Astrocyte (in vitro differentiated cells and primary cell): ENCODE measurements at regions not wholly inside any gene's neighbourhood (a gene's known extent, or its start where the extent isn't known, plus 50 kb on each side); places are given as distances from the start of the nearest gene placed in this dataset.

Source experiments
- DNase-seq: peaks from one replicate; pipeline ENCODE4 v3.0.0-alpha.2; 2010; ENCODE audit warnings: low read depth
- FAIRE-seq: peaks from 2 replicates; lab custom pipeline; 2011; peaks lifted over from hg19 to GRCh38; lab: Jason Lieb, UNC
- H2AFZ ChIP-seq: 2 replicates; pipeline ENCODE4 v1.6.0; 2012; ENCODE audit warnings: low read depth, low read length, inconsistent platforms
- H3K27ac ChIP-seq: 2 replicates; pipeline ENCODE4 v1.5.1; 2011; ENCODE audit warnings: low read depth, low read length, inconsistent platforms
- H3K27me3 ChIP-seq: 2 replicates; pipeline ENCODE4 v1.6.0; 2011; ENCODE audit warnings: low read length, inconsistent platforms; ENCODE audit not compliant: insufficient read depth
- H3K36me3 ChIP-seq: 2 replicates; pipeline ENCODE4 v1.5.1; 2011; ENCODE audit warnings: low read length, inconsistent platforms; ENCODE audit not compliant: insufficient read depth
- H3K4me1 ChIP-seq: 2 replicates; pipeline ENCODE4 v1.5.1; 2011; ENCODE audit warnings: low read length, inconsistent platforms; ENCODE audit not compliant: insufficient read depth
- H3K4me2 ChIP-seq: 2 replicates; pipeline ENCODE4 v1.6.0; 2012; ENCODE audit warnings: low read length, inconsistent platforms
- H3K4me3 ChIP-seq: 2 replicates; pipeline ENCODE4 v1.5.1; 2011; ENCODE audit warnings: low read depth, mild to moderate bottlenecking, low read length, inconsistent platforms; ENCODE audit not compliant: insufficient read depth
- H3K79me2 ChIP-seq: 2 replicates; pipeline ENCODE4 v1.6.0; 2012; ENCODE audit warnings: mild to moderate bottlenecking, low read length, inconsistent platforms; ENCODE audit not compliant: insufficient read depth
- H3K9ac ChIP-seq: 2 replicates; pipeline ENCODE4 v1.6.0; 2012; ENCODE audit warnings: mild to moderate bottlenecking, low read length, inconsistent platforms
- H3K9me3 ChIP-seq: 2 replicates; pipeline ENCODE4 v1.5.1; 2012; ENCODE audit warnings: low read depth, mild to moderate bottlenecking, low read length, inconsistent platforms; ENCODE audit not compliant: insufficient read depth
- H4K20me1 ChIP-seq: 2 replicates; pipeline ENCODE4 v1.6.0; 2012; ENCODE audit warnings: low read length, inconsistent platforms; ENCODE audit not compliant: insufficient read depth
- H3K27ac Mint-ChIP-seq: one replicate; pipeline ENCODE4 v1.8.0; 2021; ENCODE audit warnings: mild to moderate bottlenecking, mixed read lengths; ENCODE audit not compliant: unreplicated experiment
- H3K27me3 Mint-ChIP-seq: one replicate; pipeline ENCODE4 v1.8.0; 2021; ENCODE audit warnings: low read depth, mixed read lengths; ENCODE audit not compliant: unreplicated experiment
- H3K36me3 Mint-ChIP-seq: one replicate; pipeline ENCODE4 v1.8.0; 2021; ENCODE audit warnings: low read depth, mixed read lengths; ENCODE audit not compliant: unreplicated experiment
- H3K4me1 Mint-ChIP-seq: one replicate; pipeline ENCODE4 v1.8.0; 2021; ENCODE audit warnings: low read depth, mixed read lengths; ENCODE audit not compliant: unreplicated experiment
- H3K4me3 Mint-ChIP-seq: one replicate; pipeline ENCODE4 v1.8.0; 2021; ENCODE audit warnings: mild to moderate bottlenecking, moderate library complexity, mixed read lengths; ENCODE audit not compliant: unreplicated experiment
- H3K9me3 Mint-ChIP-seq: one replicate; pipeline ENCODE4 v1.8.0; 2021; ENCODE audit warnings: mild to moderate bottlenecking, mixed read lengths; ENCODE audit not compliant: unreplicated experiment
- EZH2 ChIP-seq: IDR thresholded peaks from 2 replicates; pipeline ENCODE4 v1.6.1; 2012; ENCODE audit warnings: mild to moderate bottlenecking, low read length, inconsistent platforms; ENCODE audit not compliant: insufficient read depth
- TF ChIP-seq, protein P1 (sequence below): IDR thresholded peaks from 2 replicates; pipeline ENCODE4 v1.5.1; 2011; ENCODE audit warnings: low read depth, mild to moderate bottlenecking, inconsistent platforms, low read length, moderate library complexity; ENCODE audit not compliant: insufficient read depth

DNA sequence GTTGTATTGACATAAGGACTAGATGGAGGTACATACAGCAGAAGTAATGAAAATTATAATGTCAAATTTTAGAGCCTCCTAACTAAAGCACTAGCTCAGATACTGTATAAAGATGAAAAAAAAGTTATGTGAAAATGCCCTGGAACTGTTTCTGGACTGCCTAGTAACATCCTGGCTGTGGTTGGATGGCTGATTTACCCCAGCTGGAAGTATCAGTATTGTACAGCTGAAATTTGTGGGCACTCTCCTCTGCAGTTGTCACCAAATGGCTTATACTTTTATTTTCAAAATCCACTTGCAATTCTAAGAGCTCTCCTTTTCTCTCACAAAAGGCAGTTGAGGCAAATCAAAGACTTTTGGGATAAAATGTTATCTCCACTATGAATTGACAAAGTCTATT is 239.2 kb downstream of the RPIA start:
- H4K20me1 ChIP-seq = no peaks in the 10 kb centered on the region
- no peak for DNase-seq
- no peak for FAIRE-seq
- no peak overlapping the region for H3K4me2 ChIP-seq
- H3K4me1 ChIP-seq = no peaks in the 10 kb centered on the region
- H3K27ac ChIP-seq = no peak overlapping the region
- H2AFZ ChIP-seq = no peak overlapping the region
- Mint-ChIP-seq H3K9me3 (no peaks in the 10 kb centered on the region), H3K27ac (no peak overlapping the region), H3K4me1 (no peaks in the 10 kb centered on the region), H3K27me3 (peaks cover 5% of the 10 kb centered on the region), H3K4me3 (no peak overlapping the region), H3K36me3 (no peaks in the 10 kb centered on the region)
- H3K27me3 ChIP-seq = no peaks in the 10 kb centered on the region
- TF ChIP-seq EZH2 = no peak
- TF ChIP-seq, protein P1, sequence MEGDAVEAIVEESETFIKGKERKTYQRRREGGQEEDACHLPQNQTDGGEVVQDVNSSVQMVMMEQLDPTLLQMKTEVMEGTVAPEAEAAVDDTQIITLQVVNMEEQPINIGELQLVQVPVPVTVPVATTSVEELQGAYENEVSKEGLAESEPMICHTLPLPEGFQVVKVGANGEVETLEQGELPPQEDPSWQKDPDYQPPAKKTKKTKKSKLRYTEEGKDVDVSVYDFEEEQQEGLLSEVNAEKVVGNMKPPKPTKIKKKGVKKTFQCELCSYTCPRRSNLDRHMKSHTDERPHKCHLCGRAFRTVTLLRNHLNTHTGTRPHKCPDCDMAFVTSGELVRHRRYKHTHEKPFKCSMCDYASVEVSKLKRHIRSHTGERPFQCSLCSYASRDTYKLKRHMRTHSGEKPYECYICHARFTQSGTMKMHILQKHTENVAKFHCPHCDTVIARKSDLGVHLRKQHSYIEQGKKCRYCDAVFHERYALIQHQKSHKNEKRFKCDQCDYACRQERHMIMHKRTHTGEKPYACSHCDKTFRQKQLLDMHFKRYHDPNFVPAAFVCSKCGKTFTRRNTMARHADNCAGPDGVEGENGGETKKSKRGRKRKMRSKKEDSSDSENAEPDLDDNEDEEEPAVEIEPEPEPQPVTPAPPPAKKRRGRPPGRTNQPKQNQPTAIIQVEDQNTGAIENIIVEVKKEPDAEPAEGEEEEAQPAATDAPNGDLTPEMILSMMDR = no peak
- no peaks in the 10 kb centered on the region for H3K79me2 ChIP-seq
- H3K4me3 ChIP-seq = no peak overlapping the region
- no peaks in the 10 kb centered on the region for H3K36me3 ChIP-seq
- H3K9ac ChIP-seq = no peak overlapping the region
- H3K9me3 ChIP-seq = no peaks in the 10 kb centered on the region

DNA sequence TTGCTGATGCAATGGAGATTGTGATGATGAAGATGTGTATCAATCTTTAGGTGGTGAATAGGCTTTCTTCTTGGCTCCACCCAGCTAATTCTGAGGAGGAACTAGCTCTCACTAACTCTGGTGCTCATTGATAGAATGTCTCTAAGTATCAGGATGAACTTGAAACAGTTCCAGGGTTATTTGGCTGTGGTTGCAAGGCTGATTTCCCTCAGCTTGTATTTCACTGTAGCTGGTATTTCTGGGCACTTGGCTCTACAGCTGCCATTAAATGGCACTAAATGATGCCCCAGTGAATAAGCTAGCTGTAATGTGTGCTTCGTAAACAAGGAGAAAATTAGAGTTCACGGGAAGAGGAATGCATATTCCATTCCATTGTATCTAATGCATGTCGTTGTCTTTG is 241.2 kb downstream of the RPIA start:
- H3K27me3 Mint-ChIP-seq = peaks cover 5% of the 10 kb centered on the region
- TF ChIP-seq, protein P1 = no peak
- TF ChIP-seq EZH2 = no peak
- no peak overlapping the region for H3K27ac Mint-ChIP-seq
- H3K4me3 Mint-ChIP-seq = no peak overlapping the region
- no peaks in the 10 kb centered on the region for H3K9me3 Mint-ChIP-seq
- no peaks in the 10 kb centered on the region for H3K79me2 ChIP-seq
- no peaks in the 10 kb centered on the region for H3K36me3 ChIP-seq
- no peaks in the 10 kb centered on the region for H3K27me3 ChIP-seq
- H3K36me3 Mint-ChIP-seq = no peaks in the 10 kb centered on the region
- no peak overlapping the region for H2AFZ ChIP-seq
- no peak for FAIRE-seq
- H3K4me1 Mint-ChIP-seq = no peaks in the 10 kb centered on the region
- no peak overlapping the region for H3K4me3 ChIP-seq
- no peaks in the 10 kb centered on the region for H4K20me1 ChIP-seq
- H3K9me3 ChIP-seq = no peaks in the 10 kb centered on the region
- no peak for DNase-seq
- H3K9ac ChIP-seq = no peak overlapping the region
- no peak overlapping the region for H3K4me2 ChIP-seq
- H3K4me1 ChIP-seq = no peaks in the 10 kb centered on the region
- no peak overlapping the region for H3K27ac ChIP-seq

DNA sequence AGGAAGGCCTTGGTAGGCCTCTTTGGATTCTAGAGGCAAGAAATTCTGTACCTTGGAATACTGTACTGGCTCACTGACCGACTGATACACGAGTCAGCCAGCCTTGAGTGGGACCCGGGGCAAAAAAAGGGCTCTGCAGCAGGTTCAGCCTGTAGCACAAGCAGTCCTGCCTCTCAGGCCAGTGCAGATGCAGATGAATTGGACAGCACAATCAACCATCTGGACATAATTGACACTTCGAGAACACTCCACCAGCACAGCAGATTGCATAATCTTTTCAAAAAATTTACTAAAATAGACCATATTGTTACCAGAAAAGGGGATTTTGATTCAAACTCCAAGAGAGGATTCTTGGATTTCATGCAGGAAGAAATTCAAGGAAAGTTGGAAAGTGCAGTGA is 241.6 kb downstream of the RPIA start:
- H3K27ac Mint-ChIP-seq = no peak overlapping the region
- H3K36me3 Mint-ChIP-seq = no peaks in the 10 kb centered on the region
- no peak for DNase-seq

More for the DNA sequence above, 241.6 kb downstream of the RPIA start:
- Mint-ChIP-seq H3K4me3 (no peak overlapping the region), H3K4me1 (no peaks in the 10 kb centered on the region), H3K27me3 (peaks cover 5% of the 10 kb centered on the region), H3K9me3 (no peaks in the 10 kb centered on the region)
- Histone ChIP-seq H3K4me3 (no peak overlapping the region), H3K4me1 (no peaks in the 10 kb centered on the region), H3K27ac (no peak overlapping the region), H3K79me2 (no peaks in the 10 kb centered on the region), H4K20me1 (no peaks in the 10 kb centered on the region), H3K4me2 (no peak overlapping the region), H3K9me3 (no peaks in the 10 kb centered on the region), H3K9ac (no peak overlapping the region), H3K36me3 (no peaks in the 10 kb centered on the region), H2AFZ (no peak overlapping the region), H3K27me3 (no peaks in the 10 kb centered on the region)
- no peak for FAIRE-seq
- TF ChIP-seq EZH2 = no peak
- TF ChIP-seq, protein P1 = no peak
